Endothelial cell of umbilical vein (primary cell): ENCODE measurements at regions not wholly inside any gene's neighbourhood (a gene's known extent, or its start where the extent isn't known, plus 50 kb on each side); places are given as distances from the start of the nearest gene placed in this dataset.

ENCODE experiments used
- BruUV-seq: library from RNA; stranded (reverse); fragments of 400-500 nt; replicated peaks from 2 replicates; lab custom pipeline; 2021; lab: Mats Ljungman, UMichigan
- CTCF ChIA-PET: fragments of 300-600, 350-600 bp; sonication (Branson Sonifier 250); formaldehyde crosslinking; loops from one replicate; lab custom pipeline; 2021; ENCODE audit warnings: antibody characterized with exemption, inconsistent platforms; lab: Charles Lee
- POLR2A ChIA-PET: fragments of 300-600, 350-600 bp; sonication (Branson Sonifier 250); formaldehyde crosslinking; loops from one replicate; lab custom pipeline; 2021; ENCODE audit warnings: antibody characterized with exemption, inconsistent platforms; lab: Charles Lee
- DNase-seq: peaks from one replicate; pipeline ENCODE4 v3.0.0-alpha.2; 2011; ENCODE audit warnings: low read depth, low spot score
- FAIRE-seq: peaks from 2 replicates; lab custom pipeline; 2011; peaks lifted over from hg19 to GRCh38; lab: Jason Lieb, UNC
- H2AFZ ChIP-seq: 2 replicates; pipeline ENCODE4 v1.6.0; 2012; ENCODE audit warnings: low read depth, low read length, control low read depth, inconsistent platforms
- H3K27ac ChIP-seq: 2 replicates; pipeline ENCODE4 v1.5.1; 2011; ENCODE audit warnings: low read depth, mild to moderate bottlenecking, control low read depth, low read length, moderate library complexity; ENCODE audit not compliant: insufficient read depth
- H3K27me3 ChIP-seq, 2 experiments: 2 replicates each; pipeline versions ENCODE4 v1.6.0 to v1.6.1; 2011; ENCODE audit warnings: low read length in 2 of 2, mixed read lengths in 1 of 2; ENCODE audit not compliant: control insufficient read depth in 2 of 2, insufficient read depth in 2 of 2
- H3K36me3 ChIP-seq, 2 experiments: 2 replicates in 1 of 2; 3 replicates in 1 of 2; pipeline ENCODE4 v1.5.1; 2011; ENCODE audit warnings: low read length in 2 of 2, mild to moderate bottlenecking in 1 of 2, moderate library complexity in 1 of 2; ENCODE audit not compliant: control insufficient read depth in 2 of 2, insufficient read depth in 2 of 2; ENCODE audit errors: extremely low read depth in 1 of 2
- H3K4me1 ChIP-seq: 3 replicates; pipeline ENCODE4 v1.5.1; 2011; ENCODE audit warnings: mild to moderate bottlenecking, low read length; ENCODE audit not compliant: control insufficient read depth, insufficient read depth; ENCODE audit errors: extremely low read depth
- H3K4me2 ChIP-seq: 2 replicates; pipeline ENCODE4 v1.6.1; 2011; ENCODE audit warnings: low read length, control low read depth, mixed read lengths; ENCODE audit not compliant: insufficient read depth
- H3K4me3 ChIP-seq, 3 experiments: fragments of 200-600 bp in 1 of 3; sonication (generic), shearing (Covaris generic) in 1 of 3; replicated peaks in 1 of 3; 2 replicates each; pipeline ENCODE4 v1.5.1; 2011 to 2016; ENCODE audit warnings: control low read depth in 3 of 3, low read length in 3 of 3, mild to moderate bottlenecking in 2 of 3, inconsistent platforms in 1 of 3, low read depth in 1 of 3, moderate library complexity in 1 of 3; ENCODE audit not compliant: insufficient read depth in 1 of 3
- H3K79me2 ChIP-seq: 2 replicates; pipeline ENCODE4 v1.6.0; 2012; ENCODE audit warnings: low read length, inconsistent platforms; ENCODE audit not compliant: control insufficient read depth, insufficient read depth
- H3K9ac ChIP-seq: replicated peaks from 2 replicates; pipeline ENCODE3; 2011; ENCODE audit warnings: low read length, control low read depth; ENCODE audit not compliant: insufficient read depth; ENCODE audit errors: extremely low read depth
- H3K9me1 ChIP-seq: replicated peaks from 3 replicates; pipeline ENCODE4 v1.6.0; 2011; ENCODE audit warnings: mild to moderate bottlenecking, low read length; ENCODE audit not compliant: control insufficient read depth, insufficient read depth; ENCODE audit errors: extremely low read depth
- H3K9me3 ChIP-seq: replicated peaks from 2 replicates; pipeline ENCODE4 v1.5.1; 2012; ENCODE audit warnings: low read length, inconsistent platforms; ENCODE audit not compliant: control insufficient read depth, insufficient read depth
- H4K20me1 ChIP-seq: replicated peaks from 2 replicates; pipeline ENCODE3; 2011; ENCODE audit warnings: mild to moderate bottlenecking, low read length; ENCODE audit not compliant: control insufficient read depth, insufficient read depth; ENCODE audit errors: extremely low read depth
- EZH2 ChIP-seq: IDR thresholded peaks from 2 replicates; pipeline ENCODE4 v1.6.1; 2012; ENCODE audit warnings: borderline replicate concordance, low read depth, mild to moderate bottlenecking, moderate library complexity, low read length, inconsistent platforms; ENCODE audit not compliant: severe bottlenecking
- FOS ChIP-seq: IDR thresholded peaks from 2 replicates; pipeline ENCODE4 v1.6.1; 2011; ENCODE audit warnings: mild to moderate bottlenecking, low read length, moderate library complexity, borderline replicate concordance; ENCODE audit not compliant: insufficient read depth
- GATA2 ChIP-seq: IDR thresholded peaks from 2 replicates; pipeline ENCODE4 v1.7.0; 2011; ENCODE audit warnings: low read depth, mild to moderate bottlenecking, moderate library complexity, mixed read lengths, low read length; ENCODE audit not compliant: insufficient read length, insufficient read depth
- JUN ChIP-seq: IDR thresholded peaks from 2 replicates; pipeline ENCODE4 v1.6.1; 2011; ENCODE audit warnings: borderline replicate concordance, low read depth; ENCODE audit not compliant: insufficient read length, insufficient read depth
- MAX ChIP-seq: IDR thresholded peaks from 2 replicates; pipeline ENCODE4 v1.6.1; 2011; ENCODE audit not compliant: insufficient read depth, insufficient read length
- MYC ChIP-seq: IDR thresholded peaks from one replicate; pipeline ENCODE4 v1.6.1; 2011; ENCODE audit warnings: mild to moderate bottlenecking, low read depth, low read length
- POLR2A ChIP-seq: IDR thresholded peaks from 2 replicates; pipeline ENCODE4 v1.6.1; 2012; ENCODE audit warnings: low read depth, mild to moderate bottlenecking, control low read depth, low read length
- POLR2AphosphoS5 ChIP-seq: IDR thresholded peaks from 2 replicates; pipeline ENCODE4 v1.6.1; 2012; ENCODE audit warnings: low read depth, mild to moderate bottlenecking, control low read depth, low read length, moderate library complexity; ENCODE audit not compliant: insufficient read depth
- dilution Hi-C: fragments of 300-500 bp; cut with MboI; formaldehyde crosslinking; loops from one replicate; pipeline ENCODE4 v1.15.0; 2019; ENCODE audit warnings: low sequenced_read_pairs; ENCODE audit not compliant: extremely low pct_ligation_motif_present
- intact Hi-C: fragments of 100-400 bp; cut with micrococcal nuclease; formaldehyde crosslinking; loops from one replicate; pipeline ENCODE4 v1.10.0; 2022
- TF ChIP-seq, protein P1 (sequence below), 2 donors: IDR thresholded peaks; 1 replicate in 1 of 2; 2 replicates in 1 of 2; pipeline ENCODE4 v1.5.1; 2011; ENCODE audit warnings: low read length in 2 of 2, mild to moderate bottlenecking in 2 of 2, moderate library complexity in 2 of 2, control low read depth in 1 of 2, inconsistent platforms in 1 of 2, low read depth in 1 of 2; ENCODE audit not compliant: insufficient read depth in 1 of 2; ENCODE audit errors: extremely low read depth in 1 of 2

- no peak overlapping the region for H3K4me3 ChIP-seq
- no peak overlapping the region for H3K4me2 ChIP-seq
- POLR2A ChIA-PET, result no interaction called here
- H2AFZ ChIP-seq, result no peak overlapping the region
- DNase-seq, result no peak
- H4K20me1 ChIP-seq, result no peaks in the 10 kb centered on the region
- H3K79me2 ChIP-seq, result no peaks in the 10 kb centered on the region
- no peak overlapping the region for H3K9ac ChIP-seq
- CTCF ChIA-PET, result no interaction called here
- no TSS peak for BruUV-seq
- TF ChIP-seq POLR2AphosphoS5, result no peak
- TF ChIP-seq JUN, result no peak
- no peak for TF ChIP-seq MAX
- TF ChIP-seq, protein P1, sequence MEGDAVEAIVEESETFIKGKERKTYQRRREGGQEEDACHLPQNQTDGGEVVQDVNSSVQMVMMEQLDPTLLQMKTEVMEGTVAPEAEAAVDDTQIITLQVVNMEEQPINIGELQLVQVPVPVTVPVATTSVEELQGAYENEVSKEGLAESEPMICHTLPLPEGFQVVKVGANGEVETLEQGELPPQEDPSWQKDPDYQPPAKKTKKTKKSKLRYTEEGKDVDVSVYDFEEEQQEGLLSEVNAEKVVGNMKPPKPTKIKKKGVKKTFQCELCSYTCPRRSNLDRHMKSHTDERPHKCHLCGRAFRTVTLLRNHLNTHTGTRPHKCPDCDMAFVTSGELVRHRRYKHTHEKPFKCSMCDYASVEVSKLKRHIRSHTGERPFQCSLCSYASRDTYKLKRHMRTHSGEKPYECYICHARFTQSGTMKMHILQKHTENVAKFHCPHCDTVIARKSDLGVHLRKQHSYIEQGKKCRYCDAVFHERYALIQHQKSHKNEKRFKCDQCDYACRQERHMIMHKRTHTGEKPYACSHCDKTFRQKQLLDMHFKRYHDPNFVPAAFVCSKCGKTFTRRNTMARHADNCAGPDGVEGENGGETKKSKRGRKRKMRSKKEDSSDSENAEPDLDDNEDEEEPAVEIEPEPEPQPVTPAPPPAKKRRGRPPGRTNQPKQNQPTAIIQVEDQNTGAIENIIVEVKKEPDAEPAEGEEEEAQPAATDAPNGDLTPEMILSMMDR (IDR thresholded peaks at IDR 0.05; ENCODE audit: extremely low read depth in 1 of 2, insufficient read depth in 1 of 2, low read depth in 1 of 2, low read length in 2 of 2), result no peak
- no peak for TF ChIP-seq MYC
- TF ChIP-seq POLR2A, result no peak
- no peak for TF ChIP-seq FOS
- TF ChIP-seq GATA2, result no peak
- no peak for TF ChIP-seq EZH2
- dilution Hi-C loops, result no loop called here
- FAIRE-seq, result no peak
- no peaks in the 10 kb centered on the region for H3K9me1 ChIP-seq
- H3K27ac ChIP-seq, result no peak overlapping the region
- H3K4me1 ChIP-seq, result no peaks in the 10 kb centered on the region
- H3K27me3 ChIP-seq, result peaks cover 4 to 17% of the 10 kb centered on the region in 2 experiments
- no peaks in the 10 kb centered on the region for H3K9me3 ChIP-seq
- H3K36me3 ChIP-seq, result no peaks in the 10 kb centered on the region
- intact Hi-C loops, result no loop called here
Measured at GRCh38 chr13:94880463-94880862, 168.1 kb upstream of the SOX21 start.
